ENCODE measurements at regions not wholly inside any gene's neighbourhood (a gene's known extent, or its start where the extent isn't known, plus 50 kb on each side); places are given as distances from the start of the nearest gene placed in this dataset.

GRCh38 chr1:57721001-57721400 lies 297.1 kb upstream of the DAB1 start:
- ATAC-seq (no peak), DNase-seq (no peak)
- Histone ChIP-seq H3K9me3 (no peaks in the 10 kb centered on the region), H3K4me3 (no peak overlapping the region), H3K27ac (no peak overlapping the region), H3K4me1 (no peaks in the 10 kb centered on the region), H3K36me3 (replicated peaks in 1 of 2; ENCODE audit: insufficient read depth in 1 of 2, low read depth in 2 of 2) (no peaks in the 10 kb centered on the region), H3K27me3 (no peaks in the 10 kb centered on the region)
- TF ChIP-seq POLR2A (IDR thresholded peaks at IDR 0.05) = no peak
- WGBS, 2 donors = 92 to 93% methylated on average over 2 of the region's 2 CpGs
- intact Hi-C loops (cut with DNase I) = no loop called here

- Histone ChIP-seq H3K4me3 (no peak overlapping the region), H3K9me3 (no peaks in the 10 kb centered on the region), H3K27me3 (no peaks in the 10 kb centered on the region), H3K27ac (no peak overlapping the region), H3K36me3 (replicated peaks in 1 of 2; ENCODE audit: insufficient read depth in 1 of 2, low read depth in 2 of 2) (no peaks in the 10 kb centered on the region), H3K4me1 (no peaks in the 10 kb centered on the region)
- ATAC-seq = no peak
- WGBS, 2 donors = 23 to 28% methylated on average over 5 of the region's 5 CpGs
- no peak for DNase-seq
- intact Hi-C loops (cut with DNase I) = no loop called here
- TF ChIP-seq CTCF (IDR thresholded peaks at IDR 0.05) = no peak
- no peak for TF ChIP-seq POLR2A (IDR thresholded peaks at IDR 0.05)
Measured at GRCh38 chr1:57719274-57719673, 295.4 kb upstream of the DAB1 start.

GRCh38 chr1:57713501-57713900 lies 289.6 kb upstream of the DAB1 start:
- no peaks in the 10 kb centered on the region for H3K9me3 ChIP-seq
- H3K36me3 ChIP-seq (replicated peaks in 1 of 2; ENCODE audit: insufficient read depth in 1 of 2, low read depth in 2 of 2) = no peaks in the 10 kb centered on the region
- no peaks in the 10 kb centered on the region for H3K27me3 ChIP-seq
- H3K27ac ChIP-seq = no peak overlapping the region
- H3K4me3 ChIP-seq = no peak overlapping the region
- H3K4me1 ChIP-seq = no peaks in the 10 kb centered on the region
- no peak for TF ChIP-seq CTCF (IDR thresholded peaks at IDR 0.05)
- no peak for TF ChIP-seq POLR2A (IDR thresholded peaks at IDR 0.05)
- ATAC-seq = no peak
- no peak for DNase-seq
- intact Hi-C loops (cut with DNase I) = no loop called here

- H3K4me3 ChIP-seq = no peak overlapping the region
- H3K36me3 ChIP-seq (replicated peaks in 1 of 2; ENCODE audit: insufficient read depth in 1 of 2, low read depth in 2 of 2) = no peaks in the 10 kb centered on the region
- H3K9me3 ChIP-seq = no peaks in the 10 kb centered on the region
- no peak for ATAC-seq
- no peak for DNase-seq
- H3K27ac ChIP-seq = no peak overlapping the region
- 87 to 88% methylated on average over 2 of the region's 2 CpGs for WGBS, 2 donors
- intact Hi-C loops (cut with DNase I) = no loop called here
- H3K27me3 ChIP-seq = no peaks in the 10 kb centered on the region
- H3K4me1 ChIP-seq = no peaks in the 10 kb centered on the region
- no peak for TF ChIP-seq CTCF (IDR thresholded peaks at IDR 0.05)
- TF ChIP-seq POLR2A (IDR thresholded peaks at IDR 0.05) = no peak
Measured at GRCh38 chr1:57712846-57713245, 289.0 kb upstream of the DAB1 start.

GRCh38 chr1:57711326-57711725 lies 287.5 kb upstream of the DAB1 start:
- Histone ChIP-seq H3K9me3 (no peaks in the 10 kb centered on the region), H3K4me1 (no peaks in the 10 kb centered on the region), H3K36me3 (replicated peaks in 1 of 2; ENCODE audit: insufficient read depth in 1 of 2, low read depth in 2 of 2) (no peaks in the 10 kb centered on the region), H3K27ac (no peak overlapping the region), H3K27me3 (peaks cover 0 to 4% of the 10 kb centered on the region in 2 donors), H3K4me3 (no peak overlapping the region)
- DNase-seq (no peak), ATAC-seq (no peak)
- 75% methylated on average over 2 of the region's 2 CpGs for WGBS, 2 donors
- TF ChIP-seq CTCF (IDR thresholded peaks at IDR 0.05) (no peak), POLR2A (IDR thresholded peaks at IDR 0.05) (no peak)
- intact Hi-C loops (cut with DNase I) = no loop called here

Measured in body of pancreas (tissue), 4 donors.